Activated CD8-positive, alpha-beta T cell treated with anti-CD3 and anti-CD28 coated beads, Interleukin-2, amount 10 ng/mL, durations not matched to agents 7 days and 5 days (primary cell): ENCODE measurements at regions not wholly inside any gene's neighbourhood (a gene's known extent, or its start where the extent isn't known, plus 50 kb on each side); places are given as distances from the start of the nearest gene placed in this dataset.

Experiments
- ATAC-seq: fragments of 150-1000 bp; cut with Tn5 transposase; one replicate; pipeline ENCODE4 v1.10.0; 2021; ENCODE audit warnings: moderate library complexity
- CTCF ChIA-PET: fragments of 350-600 bp; sonication (Branson Sonifier 250); formaldehyde crosslinking; loops from one replicate; lab custom pipeline; 2021; ENCODE audit warnings: antibody characterized with exemption; lab: Charles Lee
- POLR2A ChIA-PET: fragments of 350-600 bp; sonication (Branson Sonifier 250); formaldehyde crosslinking; loops from one replicate; lab custom pipeline; 2021; ENCODE audit warnings: antibody characterized with exemption; lab: Charles Lee
- DNase-seq: peaks from one replicate; pipeline ENCODE4 v3.0.0-alpha.2; 2020
- H3K27ac Mint-ChIP-seq: one replicate; pipeline ENCODE4 v1.8.0; 2021; ENCODE audit warnings: mild to moderate bottlenecking, mixed read lengths
- H3K27me3 Mint-ChIP-seq: one replicate; pipeline ENCODE4 v1.8.0; 2021; ENCODE audit warnings: low read depth, mixed read lengths
- H3K36me3 Mint-ChIP-seq: one replicate; pipeline ENCODE4 v1.8.0; 2021; ENCODE audit warnings: low read depth, mixed read lengths
- H3K4me1 Mint-ChIP-seq: one replicate; pipeline ENCODE4 v1.8.0; 2021; ENCODE audit warnings: low read depth, mixed read lengths
- H3K4me3 Mint-ChIP-seq: one replicate; pipeline ENCODE4 v1.8.0; 2021; ENCODE audit warnings: mild to moderate bottlenecking, mixed read lengths
- H3K9me3 Mint-ChIP-seq: one replicate; pipeline ENCODE4 v1.8.0; 2022; ENCODE audit warnings: mixed read lengths; ENCODE audit not compliant: insufficient read depth

DNA sequence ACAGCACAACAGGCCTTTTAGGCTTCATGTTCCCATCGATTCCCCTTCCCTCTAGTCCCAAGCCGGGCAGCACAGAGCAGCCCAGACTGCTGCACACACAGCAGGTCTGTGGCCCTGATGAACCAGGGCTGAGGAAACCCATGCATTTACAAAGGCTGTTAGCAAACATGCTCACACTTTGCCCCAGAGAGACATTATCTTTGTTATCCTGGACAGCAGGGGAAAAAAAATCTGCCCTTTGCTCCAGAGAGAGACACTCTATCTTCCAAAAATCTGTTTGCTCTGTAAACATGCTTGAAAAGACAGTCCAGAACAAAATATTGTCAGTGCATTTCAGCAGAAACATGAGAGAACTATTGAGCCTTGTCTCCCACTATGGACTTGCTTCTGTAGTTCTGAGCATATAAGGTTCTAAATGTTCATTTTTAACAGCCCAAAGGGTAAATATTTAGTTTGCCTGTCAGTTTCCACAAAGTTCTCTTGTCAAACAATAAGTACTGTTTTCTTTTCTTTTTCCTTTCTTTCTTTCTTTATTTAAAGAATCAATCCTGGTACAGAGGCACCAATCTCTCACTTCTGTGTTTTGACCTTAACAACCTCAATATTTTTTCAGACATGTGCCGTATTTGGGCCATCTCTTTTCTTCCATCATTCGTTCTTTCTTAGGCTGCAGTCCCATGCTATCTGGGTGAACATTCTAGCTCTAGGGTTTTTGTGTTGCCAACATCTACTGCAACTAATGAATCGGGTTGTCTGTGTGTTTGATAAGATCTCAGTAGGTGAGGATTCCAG, 468.0 kb downstream of the EPM2A start:
- ChIA-PET CTCF (no interaction called here), POLR2A (no interaction called here)
- no peaks in the 10 kb centered on the region for H3K36me3 Mint-ChIP-seq
- ATAC-seq (no peak), DNase-seq (no peak)
- H3K4me3 Mint-ChIP-seq, result no peak overlapping the region
- no peaks in the 10 kb centered on the region for H3K27me3 Mint-ChIP-seq
- no peaks in the 10 kb centered on the region for H3K4me1 Mint-ChIP-seq
- no peak overlapping the region for H3K27ac Mint-ChIP-seq
- no peaks in the 10 kb centered on the region for H3K9me3 Mint-ChIP-seq

GRCh38 chr6:145270464-145270863, 464.9 kb downstream of the EPM2A start:
- Mint-ChIP-seq H3K36me3 (no peaks in the 10 kb centered on the region), H3K4me1 (no peaks in the 10 kb centered on the region), H3K27ac (no peak overlapping the region), H3K9me3 (no peaks in the 10 kb centered on the region), H3K27me3 (no peaks in the 10 kb centered on the region), H3K4me3 (no peak overlapping the region)
- ChIA-PET CTCF (no interaction called here), POLR2A (no interaction called here)
- ATAC-seq (no peak), DNase-seq (no peak)

- no peak for DNase-seq
- Mint-ChIP-seq H3K4me1 (no peaks in the 10 kb centered on the region), H3K27ac (no peak overlapping the region), H3K27me3 (no peaks in the 10 kb centered on the region), H3K9me3 (no peaks in the 10 kb centered on the region), H3K4me3 (no peak overlapping the region), H3K36me3 (no peaks in the 10 kb centered on the region)
- CTCF ChIA-PET, result no interaction called here
- POLR2A ChIA-PET, result no interaction called here
- no peak for ATAC-seq
These were observed 464.3 kb downstream of the EPM2A start for GRCh38 chr6:145271040-145271439.

GRCh38 chr6:145271577-145271976, 463.7 kb downstream of the EPM2A start:
- no peak overlapping the region for H3K27ac Mint-ChIP-seq
- no peaks in the 10 kb centered on the region for H3K4me1 Mint-ChIP-seq
- DNase-seq (no peak), ATAC-seq (no peak)
- POLR2A ChIA-PET, result no interaction called here
- CTCF ChIA-PET, result no interaction called here
- no peak overlapping the region for H3K4me3 Mint-ChIP-seq
- H3K9me3 Mint-ChIP-seq, result no peaks in the 10 kb centered on the region
- no peaks in the 10 kb centered on the region for H3K36me3 Mint-ChIP-seq
- H3K27me3 Mint-ChIP-seq, result no peaks in the 10 kb centered on the region

DNA sequence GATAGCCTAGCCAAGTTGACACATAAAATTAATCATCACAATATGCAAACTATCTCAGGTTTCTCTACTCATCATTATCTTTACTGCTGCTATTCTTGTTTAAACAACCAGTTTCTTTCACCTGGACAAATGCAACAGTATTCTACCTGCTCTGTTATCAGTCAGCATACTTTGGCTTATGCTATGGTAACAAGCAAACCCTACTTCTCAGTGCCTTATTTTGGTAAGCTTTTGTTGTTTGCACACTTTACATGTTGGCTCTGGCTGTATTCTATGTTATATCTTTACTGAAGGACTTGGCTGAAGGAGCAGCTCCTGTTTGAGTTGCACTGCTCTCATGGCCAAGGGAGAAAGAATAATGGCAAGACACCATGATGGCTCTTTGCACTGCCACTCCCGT, 463.1 kb downstream of the EPM2A start:
- POLR2A ChIA-PET, result no interaction called here
- H3K4me1 Mint-ChIP-seq, result no peaks in the 10 kb centered on the region
- DNase-seq (no peak), ATAC-seq (no peak)
- no peaks in the 10 kb centered on the region for H3K27me3 Mint-ChIP-seq
- no peak overlapping the region for H3K27ac Mint-ChIP-seq
- CTCF ChIA-PET, result no interaction called here
- no peaks in the 10 kb centered on the region for H3K36me3 Mint-ChIP-seq
- no peak overlapping the region for H3K4me3 Mint-ChIP-seq
- H3K9me3 Mint-ChIP-seq, result no peaks in the 10 kb centered on the region

DNA sequence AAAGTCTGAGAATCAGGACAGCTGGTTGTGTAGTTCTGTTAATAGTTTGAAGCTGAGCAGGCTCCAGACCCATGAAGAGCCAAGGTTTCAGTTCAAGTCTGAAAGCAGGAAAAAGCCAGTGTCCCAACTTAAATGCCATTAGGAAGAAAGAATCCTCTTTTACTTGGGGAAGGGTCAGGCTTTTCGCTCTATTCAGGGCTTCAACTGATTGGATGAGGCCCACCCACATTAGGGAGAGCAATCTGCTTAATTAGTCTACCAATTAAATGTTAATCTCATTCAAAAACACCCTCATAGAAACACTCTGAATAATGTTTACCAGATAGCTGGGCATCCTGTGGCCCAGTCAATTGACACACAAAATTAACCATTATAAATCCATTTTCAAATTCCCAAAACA, 462.2 kb downstream of the EPM2A start:
- H3K27me3 Mint-ChIP-seq, result no peaks in the 10 kb centered on the region
- H3K36me3 Mint-ChIP-seq, result no peaks in the 10 kb centered on the region
- no peaks in the 10 kb centered on the region for H3K9me3 Mint-ChIP-seq
- no peak overlapping the region for H3K4me3 Mint-ChIP-seq
- no peak for DNase-seq
- POLR2A ChIA-PET, result no interaction called here
- H3K4me1 Mint-ChIP-seq, result no peaks in the 10 kb centered on the region
- ATAC-seq, result no peak
- no peak overlapping the region for H3K27ac Mint-ChIP-seq
- CTCF ChIA-PET, result no interaction called here

DNA sequence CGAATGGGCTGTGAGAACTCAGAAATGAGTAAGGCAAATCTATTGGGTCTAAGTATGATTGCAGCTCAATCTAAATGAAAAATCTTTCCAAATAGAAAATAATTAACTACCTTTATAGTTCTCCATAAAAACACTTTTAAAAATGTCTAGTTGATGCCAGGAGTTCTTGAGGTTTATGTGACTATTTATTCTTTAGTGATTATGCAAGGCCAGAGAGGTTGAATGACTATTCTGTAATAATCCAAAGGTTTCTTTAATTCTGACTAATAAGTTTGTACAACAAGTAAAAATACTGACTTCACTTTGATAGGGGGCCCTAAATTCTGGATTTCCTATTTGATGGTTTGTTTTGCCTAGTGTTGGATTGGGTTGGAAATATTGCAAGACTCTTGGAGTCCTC, 461.2 kb downstream of the EPM2A start:
- no peaks in the 10 kb centered on the region for H3K27me3 Mint-ChIP-seq
- no peak overlapping the region for H3K4me3 Mint-ChIP-seq
- H3K9me3 Mint-ChIP-seq, result no peaks in the 10 kb centered on the region
- DNase-seq, result no peak
- POLR2A ChIA-PET, result no interaction called here
- CTCF ChIA-PET, result interaction anchor here (0.8 kb wide), 1 partner anchor 359 kb away, joined by 3 read pairs; no protein-coding TSS in a partner anchor
- H3K4me1 Mint-ChIP-seq, result no peaks in the 10 kb centered on the region
- ATAC-seq, result no peak
- H3K27ac Mint-ChIP-seq, result no peak overlapping the region
- no peaks in the 10 kb centered on the region for H3K36me3 Mint-ChIP-seq

GRCh38 chr6:145275019-145275418, 460.3 kb downstream of the EPM2A start:
- Mint-ChIP-seq H3K27me3 (no peaks in the 10 kb centered on the region), H3K36me3 (no peaks in the 10 kb centered on the region)
- POLR2A ChIA-PET, result no interaction called here

DNA sequence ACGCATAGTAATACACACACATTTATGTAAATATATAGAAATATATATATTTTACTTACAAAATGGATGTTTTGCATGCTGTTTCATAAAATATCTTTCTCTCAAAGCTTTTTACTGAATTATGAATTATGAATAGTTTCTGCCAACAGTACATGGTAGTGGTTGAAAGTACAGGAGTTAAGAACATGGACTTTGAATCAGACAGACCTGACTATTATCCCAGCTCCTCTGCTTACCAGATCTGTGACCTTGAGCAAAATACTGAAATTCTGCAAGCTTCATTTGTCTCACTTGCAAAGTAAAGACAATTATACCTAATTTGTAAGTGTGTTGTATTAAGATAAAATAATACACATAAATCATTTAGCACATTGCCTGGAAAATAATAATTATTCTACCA, 459.5 kb downstream of the EPM2A start:
- no peak for DNase-seq
- CTCF ChIA-PET, result no interaction called here

More at GRCh38 chr6:145275019-145275418, 460.3 kb downstream of the EPM2A start:
- no peak for ATAC-seq
- CTCF ChIA-PET, result no interaction called here
- Mint-ChIP-seq H3K9me3 (no peaks in the 10 kb centered on the region), H3K4me3 (no peak overlapping the region), H3K4me1 (no peaks in the 10 kb centered on the region), H3K27ac (no peak overlapping the region)
- DNase-seq, result no peak

DNA sequence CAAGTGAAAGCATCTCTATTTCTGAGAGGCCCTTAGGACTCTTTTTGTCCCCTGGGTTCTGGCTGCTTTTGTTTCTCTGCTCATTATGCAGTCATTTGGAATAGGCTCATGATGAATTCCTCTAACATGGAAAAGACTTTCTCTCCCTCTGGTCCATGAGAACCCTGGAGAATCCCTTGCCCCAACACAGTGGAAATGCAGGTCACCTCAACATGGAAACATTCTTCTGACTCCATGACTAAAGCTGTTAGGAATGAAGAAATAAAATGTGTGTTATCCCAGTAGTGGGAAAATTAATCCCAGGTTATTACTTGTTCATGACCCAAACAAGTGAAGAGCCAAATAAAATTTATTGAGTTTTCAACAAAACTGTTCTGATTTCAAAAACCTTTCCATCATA, 458.6 kb downstream of the EPM2A start:
- ATAC-seq (no peak), DNase-seq (no peak)
- no peaks in the 10 kb centered on the region for H3K9me3 Mint-ChIP-seq
- ChIA-PET CTCF (no interaction called here), POLR2A (no interaction called here)
- H3K4me3 Mint-ChIP-seq, result no peak overlapping the region
- no peaks in the 10 kb centered on the region for H3K4me1 Mint-ChIP-seq
- no peaks in the 10 kb centered on the region for H3K36me3 Mint-ChIP-seq
- H3K27me3 Mint-ChIP-seq, result no peaks in the 10 kb centered on the region
- no peak overlapping the region for H3K27ac Mint-ChIP-seq

More for the DNA sequence above, 459.5 kb downstream of the EPM2A start:
- no peak for ATAC-seq
- H3K4me1 Mint-ChIP-seq, result no peaks in the 10 kb centered on the region
- no peaks in the 10 kb centered on the region for H3K27me3 Mint-ChIP-seq
- no peak overlapping the region for H3K27ac Mint-ChIP-seq
- no peak overlapping the region for H3K4me3 Mint-ChIP-seq
- no peaks in the 10 kb centered on the region for H3K36me3 Mint-ChIP-seq
- POLR2A ChIA-PET, result no interaction called here
- no peaks in the 10 kb centered on the region for H3K9me3 Mint-ChIP-seq

GRCh38 chr6:145277358-145278086, 457.8 kb downstream of the EPM2A start:
- POLR2A ChIA-PET, result no interaction called here
- no peaks in the 10 kb centered on the region for H3K4me1 Mint-ChIP-seq

DNA sequence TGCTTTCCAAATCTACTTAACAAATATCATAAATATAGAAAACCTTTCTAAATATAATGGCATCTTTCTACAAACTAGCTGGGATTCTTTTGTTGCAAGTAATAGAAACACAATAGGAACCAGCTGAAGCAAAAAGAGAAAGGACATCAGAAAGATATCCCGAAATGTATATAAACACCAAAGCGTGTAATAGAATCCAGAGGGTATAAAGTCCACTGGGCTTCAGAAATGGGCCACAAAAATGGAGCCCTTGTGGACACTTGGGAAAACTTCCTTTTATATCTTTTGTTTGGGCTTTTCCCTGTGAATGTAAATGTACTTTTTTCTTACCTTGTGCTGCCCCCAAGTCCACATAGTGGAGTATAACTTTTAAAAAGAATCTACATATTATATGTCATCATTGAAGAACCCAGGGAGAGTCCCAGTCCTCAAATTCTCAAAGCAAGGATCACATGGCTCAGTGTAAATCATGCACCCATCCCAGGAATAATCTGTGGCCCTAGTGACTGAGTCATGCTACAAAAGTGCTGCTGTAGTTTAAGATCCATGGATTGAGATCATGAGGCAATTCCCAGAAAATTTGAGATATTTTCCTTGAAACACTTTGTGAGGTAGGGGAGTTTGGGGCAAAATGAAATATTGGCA, 457.0 kb downstream of the EPM2A start:
- ChIA-PET POLR2A (no interaction called here), CTCF (no interaction called here)
- no peak overlapping the region for H3K27ac Mint-ChIP-seq
- DNase-seq (no peak), ATAC-seq (no peak)
- no peaks in the 10 kb centered on the region for H3K36me3 Mint-ChIP-seq
- no peak overlapping the region for H3K4me3 Mint-ChIP-seq
- no peaks in the 10 kb centered on the region for H3K27me3 Mint-ChIP-seq
- H3K4me1 Mint-ChIP-seq, result no peaks in the 10 kb centered on the region
- H3K9me3 Mint-ChIP-seq, result no peaks in the 10 kb centered on the region

More at GRCh38 chr6:145277358-145278086, 457.8 kb downstream of the EPM2A start:
- Mint-ChIP-seq H3K36me3 (no peaks in the 10 kb centered on the region), H3K4me3 (no peak overlapping the region), H3K27me3 (no peaks in the 10 kb centered on the region), H3K27ac (no peak overlapping the region), H3K9me3 (no peaks in the 10 kb centered on the region)
- ATAC-seq (no peak), DNase-seq (no peak)
- CTCF ChIA-PET, result no interaction called here
